K562 (cell line): ENCODE measurements at regions not wholly inside any gene's neighbourhood (a gene's known extent, or its start where the extent isn't known, plus 50 kb on each side); places are given as distances from the start of the nearest gene placed in this dataset.

Source experiments
- ATAC-seq: fragments of 200-7000 bp; cut with Tn5 transposase; 3 replicates; pipeline ENCODE4 v1.9.1; 2020; ENCODE audit warnings: moderate library complexity
- BruUV-seq: library from RNA; stranded (reverse); fragments of 400-500 nt; replicated peaks from 2 replicates; lab custom pipeline; 2021; lab: Mats Ljungman, UMichigan
- CTCF ChIA-PET: fragments of 300-600 bp; formaldehyde crosslinking; extraction: SDS; loops from one replicate; lab custom pipeline; 2021; ENCODE audit warnings: low intra/inter-chr PET ratio; lab: Yijun Ruan, JAX
- POLR2A ChIA-PET: fragments of 300-600, 350-650 bp; sonication (Branson Sonifier 250); formaldehyde crosslinking; extraction: SDS; loops from one replicate; lab custom pipeline; 2021; ENCODE audit warnings: antibody characterized with exemption, inconsistent platforms; lab: Yijun Ruan, JAX
- DNase-seq, 4 experiments: peaks; one replicate each; pipeline versions ENCODE4 v3.0.0 to v3.0.0-alpha.2; 2011 to 2018; ENCODE audit warnings: low spot score in 3 of 4, mixed read lengths in 3 of 4; ENCODE audit errors: extremely low read depth in 1 of 4
- FAIRE-seq: peaks from 2 replicates; lab custom pipeline; 2011; peaks lifted over from hg19 to GRCh38; lab: Jason Lieb, UNC
- H2AFZ ChIP-seq: 2 replicates; pipeline ENCODE4 v1.6.0; 2011; ENCODE audit warnings: low read depth, low read length, control low read depth, inconsistent platforms
- H3K27ac ChIP-seq: fragments of 200-600 bp; 3 replicates; pipeline ENCODE4 v1.8.0; 2011; ENCODE audit warnings: low read depth, mild to moderate bottlenecking, control low read depth, inconsistent platforms, low read length, moderate library complexity, mixed read lengths; ENCODE audit errors: extremely low read depth
- H3K27me3 ChIP-seq, 2 experiments: fragments of 300-600 bp in 1 of 2; 2 replicates in 1 of 2; 3 replicates in 1 of 2; pipeline versions ENCODE4 v1.6.0 to v1.8.0; 2011; ENCODE audit warnings: inconsistent platforms in 2 of 2, low read length in 2 of 2, mild to moderate bottlenecking in 1 of 2, mixed read lengths in 1 of 2, moderate library complexity in 1 of 2; ENCODE audit not compliant: control insufficient read depth in 2 of 2, insufficient read depth in 2 of 2
- H3K36me3 ChIP-seq: fragments of 300-600 bp; 3 replicates; pipeline ENCODE4 v1.8.0; 2011; ENCODE audit warnings: mild to moderate bottlenecking, low read length, inconsistent platforms; ENCODE audit not compliant: control insufficient read depth, insufficient read depth
- H3K4me1 ChIP-seq, 2 experiments: fragments of 200-600 bp in 1 of 2; replicated peaks in 1 of 2; 2 replicates in 1 of 2; 3 replicates in 1 of 2; pipeline versions ENCODE4 v1.5.1 to v1.8.0; 2011; ENCODE audit warnings: inconsistent platforms in 2 of 2, low read length in 2 of 2, mild to moderate bottlenecking in 1 of 2, mixed read lengths in 1 of 2, moderate library complexity in 1 of 2; ENCODE audit not compliant: control insufficient read depth in 2 of 2, insufficient read depth in 2 of 2
- H3K4me2 ChIP-seq: 2 replicates; pipeline ENCODE4 v1.6.1; 2011; ENCODE audit warnings: low read length, control low read depth, inconsistent platforms, mixed read lengths; ENCODE audit not compliant: insufficient read depth
- H3K4me3 ChIP-seq: fragments of 200-600 bp; sonication (generic), shearing (Covaris generic); 2 replicates; pipeline ENCODE4 v1.5.1; 2016; ENCODE audit warnings: control low read depth, inconsistent platforms
- H3K79me2 ChIP-seq: fragments of 200-600 bp; 3 replicates; pipeline ENCODE4 v1.8.0; 2011; ENCODE audit warnings: low read length, inconsistent platforms; ENCODE audit not compliant: control insufficient read depth, insufficient read depth
- H3K9ac ChIP-seq, 2 experiments: 2 replicates each; pipeline versions ENCODE4 v1.6.0 to v1.6.1; 2011; ENCODE audit warnings: low read depth in 2 of 2, low read length in 2 of 2, control low read depth in 1 of 2, inconsistent platforms in 1 of 2, mild to moderate bottlenecking in 1 of 2, mixed read lengths in 1 of 2; ENCODE audit not compliant: insufficient read depth in 1 of 2
- H3K9me1 ChIP-seq: one replicate; pipeline ENCODE4 v1.6.0; 2011; ENCODE audit warnings: inconsistent platforms, mild to moderate bottlenecking, low read length, moderate library complexity; ENCODE audit not compliant: control insufficient read depth, insufficient read depth
- H3K9me3 ChIP-seq: replicated peaks from 2 replicates; pipeline ENCODE4 v1.5.1; 2011; ENCODE audit warnings: low read depth, low read length, inconsistent platforms; ENCODE audit not compliant: control insufficient read depth, insufficient read depth
- H4K20me1 ChIP-seq: replicated peaks from 2 replicates; pipeline ENCODE4 v1.6.1; 2011; ENCODE audit warnings: low read length, inconsistent platforms, mixed read lengths; ENCODE audit not compliant: control insufficient read depth, insufficient read depth
- ADNP ChIP-seq: fragments of 200-800 bp; sonication (Bioruptor generic); IDR thresholded peaks from 2 replicates; pipeline ENCODE4 v1.6.1; 2016; ENCODE audit warnings: missing genetic modification characterization, missing compliant biosample characterization
- BCOR ChIP-seq: fragments of 450-650 bp; IDR thresholded peaks from 2 replicates; pipeline ENCODE4 v1.6.1; 2016
- CEBPG ChIP-seq, 3 experiments: fragments of 200-800 bp in 1 of 3; sonication (Bioruptor generic) in 1 of 3; sonication (generic) in 1 of 3; formaldehyde crosslinking in 1 of 3; IDR thresholded peaks in 2 of 3; conservative IDR thresholded peaks in 1 of 3; 2 replicates each; pipeline versions ENCODE4 v1.6.1 to v1.8.0; 2016 to 2022; ENCODE audit warnings: missing compliant biosample characterization in 2 of 3, missing genetic modification characterization in 2 of 3, mild to moderate bottlenecking in 1 of 3, missing genetic modification reagents in 1 of 3
- ESRRB ChIP-seq: fragments of 250-450 bp; sonication (Bioruptor Pico); IDR thresholded peaks from 2 replicates; pipeline ENCODE4 v1.5.0; 2020; ENCODE audit warnings: mild to moderate bottlenecking, moderate library complexity, borderline replicate concordance
- HDAC2 ChIP-seq: fragments of 450-650 bp; IDR thresholded peaks from 2 replicates; pipeline ENCODE4 v1.6.1; 2016; ENCODE audit warnings: mild to moderate bottlenecking
- KLF1 ChIP-seq: fragments of 450-650 bp; IDR thresholded peaks from 2 replicates; pipeline ENCODE4 v1.6.1; 2016; ENCODE audit warnings: missing genetic modification characterization, missing compliant biosample characterization
- MTA3 ChIP-seq: fragments of 450-650 bp; formaldehyde crosslinking; IDR thresholded peaks from 2 replicates; pipeline ENCODE4 v1.6.1; 2017; ENCODE audit warnings: mild to moderate bottlenecking, borderline replicate concordance
- NCOA1 ChIP-seq: fragments of 450-650 bp; IDR thresholded peaks from 2 replicates; pipeline ENCODE4 v1.6.1; 2016; ENCODE audit warnings: low read depth
- RFX7 ChIP-seq: fragments of 250-450 bp; sonication (Bioruptor Pico); IDR thresholded peaks from 2 replicates; pipeline ENCODE4 v1.5.1; 2021; ENCODE audit warnings: mild to moderate bottlenecking
- RNF2 ChIP-seq: sonication (generic); IDR thresholded peaks from 2 replicates; pipeline ENCODE4 v1.6.1; 2016
- SIRT6 ChIP-seq: IDR thresholded peaks from one replicate; pipeline ENCODE4 v1.6.1; 2012; ENCODE audit warnings: low read depth, mild to moderate bottlenecking, control low read depth, inconsistent platforms, low read length, moderate library complexity
- SNIP1 ChIP-seq: fragments of 450-650 bp; IDR thresholded peaks from 2 replicates; pipeline ENCODE4 v1.7.1; 2017; ENCODE audit warnings: low read depth, mild to moderate bottlenecking
- ZNF717 ChIP-seq: fragments of 250-450 bp; sonication (Bioruptor Pico); IDR thresholded peaks from 2 replicates; pipeline ENCODE4 v1.5.0; 2021
- ZNF785 ChIP-seq: fragments of 250-450 bp; sonication (Bioruptor Pico); IDR thresholded peaks from 2 replicates; pipeline ENCODE4 v1.4.0; 2020; ENCODE audit warnings: mild to moderate bottlenecking
- WGBS: fragments of 100-300 bp; shearing (Covaris generic); methylation state at CpG from one replicate; pipeline ENCODE4 v1.1.6; 2016; ENCODE audit warnings: low coverage, mixed read lengths; ENCODE audit not compliant: insufficient coverage; ENCODE audit errors: missing lambda C conversion rate; 5-methylcytosine and 5-hydroxymethylcytosine counted together
- in situ Hi-C: fragments of 300-500 bp; cut with MboI; formaldehyde crosslinking; loops from 4 replicates; pipeline ENCODE4 v1.15.0; 2018; ENCODE audit warnings: inconsistent platforms, mixed read lengths
- intact Hi-C: fragments of 100-400 bp; cut with micrococcal nuclease; formaldehyde crosslinking; loops from 2 replicates; pipeline ENCODE4 v1.14.2; 2022

- ATAC-seq (no peak), FAIRE-seq (no peak), DNase-seq (no peak)
- Histone ChIP-seq H3K9me3 (no peaks in the 10 kb centered on the region), H2AFZ (no peak overlapping the region), H3K9ac (no peak overlapping the region), H3K27ac (no peak overlapping the region), H3K79me2 (no peaks in the 10 kb centered on the region), H4K20me1 (no peaks in the 10 kb centered on the region), H3K27me3 (no peaks in the 10 kb centered on the region), H3K36me3 (no peaks in the 10 kb centered on the region), H3K4me1 (no peaks in the 10 kb centered on the region), H3K4me3 (no peak overlapping the region), H3K4me2 (no peak overlapping the region), H3K9me1 (no peaks in the 10 kb centered on the region)
- TF ChIP-seq ADNP (tag) = no peak
- no peak for TF ChIP-seq BCOR
- no peak for TF ChIP-seq CEBPG (CRISPR knock-in tag; IDR thresholded peaks at IDR 0.05)
- TF ChIP-seq CEBPG (tag; conservative IDR thresholded peaks at IDR 0.05 in 1 of 2, IDR thresholded peaks at IDR 0.05 in 1 of 2) = no peak
- no peak for TF ChIP-seq ZNF717 (CRISPR knock-in tag)
- TF ChIP-seq RNF2 = no peak
- TF ChIP-seq HDAC2 = no peak
- no peak for TF ChIP-seq KLF1 (tag)
- TF ChIP-seq NCOA1 = no peak
- TF ChIP-seq MTA3 = no peak
- no peak for TF ChIP-seq RFX7 (CRISPR knock-in tag)
- TF ChIP-seq SIRT6 = no peak
- TF ChIP-seq SNIP1 = no peak
- no peak for TF ChIP-seq ZNF785 (CRISPR knock-in tag)
- no peak for TF ChIP-seq ESRRB (CRISPR knock-in tag)
- intact Hi-C loops = no loop called here
- POLR2A ChIA-PET = no interaction called here
- CTCF ChIA-PET = no interaction called here
- WGBS = 0% methylated on average over 2 of the region's 2 CpGs
- BruUV-seq = no TSS peak
- in situ Hi-C loops = no loop called here
These were observed 157.5 kb upstream of the ITM2A start for GRCh38 chrX:79524642-79525041.
